NCI-H1417 treated with DMSO at 0.1 percent for 48 hours (cell line): ENCODE measurements at regions not wholly inside any gene's neighbourhood (a gene's known extent, or its start where the extent isn't known, plus 50 kb on each side); places are given as distances from the start of the nearest gene placed in this dataset.

Source experiments
- DNase-seq: peaks from one replicate; lab custom pipeline; 2025; lab: John Stamatoyannopoulos, UW

GRCh38 chrX:65034292-65034667 lies 58.0 kb upstream of the ZC4H2 start:
- no peak for DNase-seq
